NT2/D1 (cell line): ENCODE measurements at regions not wholly inside any gene's neighbourhood (a gene's known extent, or its start where the extent isn't known, plus 50 kb on each side); places are given as distances from the start of the nearest gene placed in this dataset.

ENCODE experiments used
- DNase-seq: peaks from one replicate; pipeline ENCODE4 v3.0.0-alpha.2; 2011; ENCODE audit warnings: low read depth, low spot score
- H3K27me3 ChIP-seq: 2 replicates; pipeline ENCODE4 v1.6.0; 2011; ENCODE audit warnings: mild to moderate bottlenecking; ENCODE audit not compliant: insufficient read length, insufficient read depth
- H3K36me3 ChIP-seq: 2 replicates; pipeline ENCODE4 v1.6.1; 2011; ENCODE audit warnings: mild to moderate bottlenecking, low read length, mixed read lengths; ENCODE audit not compliant: insufficient read depth, insufficient read length
- H3K4me1 ChIP-seq: 2 replicates; pipeline ENCODE4 v1.5.1; 2011; ENCODE audit not compliant: insufficient read depth, insufficient read length
- H3K4me3 ChIP-seq: 2 replicates; pipeline ENCODE4 v1.5.1; 2011; ENCODE audit warnings: low read depth; ENCODE audit not compliant: insufficient read length
- H3K9ac ChIP-seq: 2 replicates; pipeline ENCODE4 v1.6.0; 2011; ENCODE audit warnings: low read depth; ENCODE audit not compliant: insufficient read length
- H3K9me3 ChIP-seq: 2 replicates; pipeline ENCODE4 v1.5.1; 2011; ENCODE audit warnings: mild to moderate bottlenecking, low read length; ENCODE audit not compliant: insufficient read depth
- SUZ12 ChIP-seq: IDR thresholded peaks from 2 replicates; pipeline ENCODE4 v1.6.1; 2011; ENCODE audit not compliant: insufficient read length, insufficient read depth; ENCODE audit errors: extremely low read depth
- YY1 ChIP-seq: IDR thresholded peaks from 2 replicates; pipeline ENCODE4 v1.6.1; 2011; ENCODE audit not compliant: insufficient read length, insufficient read depth
- ZNF274 ChIP-seq: IDR thresholded peaks from 2 replicates; pipeline ENCODE4 v1.6.1; 2011; ENCODE audit warnings: mild to moderate bottlenecking, low read depth, low read length

DNA sequence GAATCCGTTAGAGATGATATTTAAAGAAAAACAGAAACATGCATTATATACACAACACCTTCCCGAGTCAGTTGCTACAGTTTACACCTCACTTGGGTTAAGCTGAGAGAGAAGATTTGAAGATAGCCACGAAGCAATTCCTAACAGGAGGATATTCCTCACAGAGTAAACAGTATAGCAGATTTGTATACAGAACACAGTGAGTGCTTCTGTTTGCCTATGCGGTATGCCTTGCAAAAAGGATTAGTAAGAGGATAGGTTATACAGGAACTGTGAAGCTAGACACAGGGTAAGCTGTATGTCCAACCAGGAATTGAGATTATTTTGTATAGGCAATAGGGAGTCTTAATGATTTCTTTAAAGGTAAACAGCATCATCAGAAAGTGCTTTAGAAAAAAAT, 471.8 kb downstream of the LIG4 start:
- no peaks in the 10 kb centered on the region for H3K4me1 ChIP-seq
- H3K9ac ChIP-seq: no peak overlapping the region
- no peak for DNase-seq
- H3K4me3 ChIP-seq: no peak overlapping the region
- no peaks in the 10 kb centered on the region for H3K27me3 ChIP-seq
- no peak for TF ChIP-seq YY1
- no peak for TF ChIP-seq SUZ12
- no peak for TF ChIP-seq ZNF274
- no peaks in the 10 kb centered on the region for H3K9me3 ChIP-seq
- H3K36me3 ChIP-seq: no peaks in the 10 kb centered on the region

DNA sequence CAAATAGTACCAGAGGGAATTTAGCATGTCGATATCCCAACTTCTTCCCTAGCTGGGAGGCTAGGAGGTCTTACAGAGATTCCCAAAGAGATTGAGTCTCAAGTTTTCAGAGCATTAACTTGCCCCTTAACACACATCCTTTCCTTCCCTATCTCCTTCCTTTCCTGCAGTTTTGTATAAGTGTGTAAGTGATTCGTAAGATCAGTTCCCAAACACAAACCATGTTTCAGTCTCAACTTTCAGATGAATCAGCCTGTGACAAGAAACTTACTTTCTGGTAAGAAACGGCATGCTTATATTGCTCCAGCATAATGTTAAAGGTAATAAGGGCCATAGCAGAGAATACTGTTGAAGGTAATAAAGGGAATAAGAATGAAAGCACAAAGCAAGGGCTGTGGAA, 472.2 kb downstream of the LIG4 start:
- no peaks in the 10 kb centered on the region for H3K36me3 ChIP-seq
- TF ChIP-seq YY1 (no peak), ZNF274 (no peak), SUZ12 (no peak)
- no peaks in the 10 kb centered on the region for H3K4me1 ChIP-seq
- H3K9me3 ChIP-seq: no peaks in the 10 kb centered on the region
- no peak for DNase-seq
- no peak overlapping the region for H3K4me3 ChIP-seq
- no peak overlapping the region for H3K9ac ChIP-seq
- no peaks in the 10 kb centered on the region for H3K27me3 ChIP-seq

DNA sequence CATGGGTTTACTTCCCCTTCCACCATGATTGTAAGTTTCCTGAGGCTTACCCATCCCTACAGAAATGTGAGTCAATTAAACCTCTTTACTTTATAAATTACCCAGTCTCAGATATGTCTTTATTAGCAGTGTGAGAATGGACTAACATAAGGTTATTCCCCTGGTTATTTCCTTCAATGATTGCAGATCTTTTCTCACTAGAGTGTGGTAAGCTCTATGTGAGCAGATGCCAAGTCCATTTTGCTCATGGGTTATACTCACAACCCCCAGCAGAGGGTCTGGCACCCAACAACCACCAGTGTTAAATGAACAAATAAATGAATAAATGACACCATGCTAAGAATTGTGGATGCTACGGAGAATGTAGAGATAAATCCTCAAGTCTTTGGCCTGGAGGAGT, 472.8 kb downstream of the LIG4 start:
- Histone ChIP-seq H3K27me3 (no peaks in the 10 kb centered on the region), H3K4me1 (no peaks in the 10 kb centered on the region), H3K9ac (no peak overlapping the region), H3K9me3 (no peaks in the 10 kb centered on the region), H3K36me3 (no peaks in the 10 kb centered on the region), H3K4me3 (no peak overlapping the region)
- TF ChIP-seq YY1 (no peak), ZNF274 (no peak)
- no peak for DNase-seq

DNA sequence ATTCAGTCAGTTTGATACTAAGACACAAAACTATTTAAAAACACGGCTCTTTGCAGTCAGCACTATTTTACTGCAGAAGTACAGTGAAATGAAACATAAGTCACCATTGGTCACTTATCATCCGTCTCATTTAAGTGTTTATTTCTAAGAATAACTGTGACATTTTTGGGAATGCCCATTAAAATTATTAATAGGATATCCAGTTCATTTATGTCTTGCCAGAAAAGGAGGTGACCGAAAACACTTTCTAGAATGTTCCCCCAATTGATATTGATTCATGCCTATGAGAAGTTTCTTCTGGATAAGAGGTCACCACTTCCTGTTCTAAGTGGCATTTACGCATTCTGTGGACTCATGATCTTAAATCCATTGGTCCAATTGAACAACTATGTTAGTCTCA, 477.3 kb downstream of the LIG4 start:
- Histone ChIP-seq H3K36me3 (no peaks in the 10 kb centered on the region), H3K9me3 (no peaks in the 10 kb centered on the region), H3K4me1 (no peaks in the 10 kb centered on the region), H3K4me3 (no peak overlapping the region), H3K27me3 (no peaks in the 10 kb centered on the region), H3K9ac (no peak overlapping the region)
- no peak for DNase-seq
- no peak for TF ChIP-seq SUZ12
- no peak for TF ChIP-seq ZNF274
- no peak for TF ChIP-seq YY1

DNA sequence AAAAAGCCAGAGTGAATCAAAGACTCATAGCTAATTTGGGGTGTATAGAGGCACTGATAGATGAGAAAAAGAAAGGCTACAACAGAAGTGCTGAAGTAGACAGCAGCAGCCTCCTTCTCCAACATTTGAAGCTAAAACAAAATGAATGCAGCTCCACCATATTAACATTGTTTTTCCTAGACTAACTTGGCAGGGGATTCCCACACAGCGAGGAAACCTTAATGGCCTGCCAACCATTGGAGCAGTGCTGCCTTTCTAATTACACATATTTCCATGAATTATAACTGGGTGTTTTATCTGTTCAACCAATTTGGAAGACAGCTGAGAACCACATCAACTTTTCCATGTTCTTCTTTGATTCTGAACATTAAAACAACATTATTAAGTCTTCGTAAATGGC, 478.6 kb downstream of the LIG4 start:
- no peak overlapping the region for H3K4me3 ChIP-seq
- TF ChIP-seq SUZ12 (no peak), ZNF274 (no peak), YY1 (no peak)
- DNase-seq: no peak
- H3K27me3 ChIP-seq: no peaks in the 10 kb centered on the region
- H3K9me3 ChIP-seq: no peaks in the 10 kb centered on the region
- H3K36me3 ChIP-seq: no peaks in the 10 kb centered on the region
- H3K9ac ChIP-seq: no peak overlapping the region
- H3K4me1 ChIP-seq: no peaks in the 10 kb centered on the region

DNA sequence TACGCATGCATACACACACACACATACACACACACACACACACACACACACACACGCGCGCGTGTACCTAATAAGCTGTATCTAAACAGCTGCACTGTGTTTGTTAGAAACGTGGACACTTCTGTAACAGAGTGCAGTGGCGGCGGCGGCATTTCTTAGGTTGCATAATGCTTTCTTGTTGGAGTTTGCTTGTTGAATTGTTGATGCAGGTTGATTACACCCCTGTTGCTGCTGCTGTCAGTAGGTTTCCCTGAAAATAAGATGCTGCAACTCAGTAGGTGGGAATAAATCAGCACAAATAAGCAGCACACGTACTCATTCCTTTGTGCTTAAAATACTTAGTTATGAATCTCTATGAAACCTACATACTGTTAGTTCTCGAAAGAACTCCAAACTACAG, 479.2 kb downstream of the LIG4 start:
- DNase-seq: no peak
- H3K9me3 ChIP-seq: no peaks in the 10 kb centered on the region
- no peak overlapping the region for H3K9ac ChIP-seq

DNA sequence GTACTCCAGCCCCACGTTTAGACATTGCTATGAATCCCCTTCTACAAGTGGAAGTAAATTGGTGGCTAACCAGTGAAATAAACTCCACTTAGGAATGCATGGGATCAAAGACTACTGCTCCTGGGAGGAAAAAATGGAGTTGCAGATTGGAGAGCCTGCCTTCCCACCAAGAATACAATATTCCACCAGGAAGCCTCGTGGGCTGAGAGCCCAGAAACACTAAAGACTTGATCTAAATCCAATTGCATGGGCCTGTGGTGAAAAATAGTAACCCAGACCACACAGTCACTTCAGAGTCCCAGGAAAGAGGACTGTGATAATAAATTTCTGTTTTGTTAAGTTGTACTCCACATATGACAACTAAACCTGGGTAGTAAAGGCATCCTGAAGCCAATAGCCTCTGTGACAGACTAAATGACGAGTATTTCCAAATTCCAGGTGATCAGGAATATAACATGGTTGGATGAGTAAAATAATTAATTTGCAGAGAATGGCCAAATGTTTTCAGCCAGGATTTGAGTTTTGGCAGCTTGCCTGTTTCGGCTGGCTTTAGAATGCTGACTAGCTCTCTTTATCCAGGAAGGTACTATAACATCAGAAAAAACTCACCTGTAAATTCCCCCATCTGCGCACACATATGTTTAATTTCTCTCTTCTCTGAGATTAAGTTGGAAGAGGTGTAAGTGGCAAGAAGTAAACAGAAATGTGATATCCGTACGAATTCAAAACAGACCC, 480.3 kb downstream of the LIG4 start:
- Histone ChIP-seq H3K9me3 (no peaks in the 10 kb centered on the region), H3K4me3 (no peak overlapping the region), H3K27me3 (no peaks in the 10 kb centered on the region), H3K36me3 (no peaks in the 10 kb centered on the region), H3K4me1 (no peaks in the 10 kb centered on the region), H3K9ac (no peak overlapping the region)
- no peak for DNase-seq
- no peak for TF ChIP-seq SUZ12
- TF ChIP-seq ZNF274: no peak
- no peak for TF ChIP-seq YY1

More for the DNA sequence above, 479.2 kb downstream of the LIG4 start:
- H3K27me3 ChIP-seq: no peaks in the 10 kb centered on the region
- no peaks in the 10 kb centered on the region for H3K4me1 ChIP-seq
- TF ChIP-seq ZNF274: no peak
- no peaks in the 10 kb centered on the region for H3K36me3 ChIP-seq
- H3K4me3 ChIP-seq: no peak overlapping the region
